HG02970 (cell line): ENCODE measurements at regions not wholly inside any gene's neighbourhood (a gene's known extent, or its start where the extent isn't known, plus 50 kb on each side); places are given as distances from the start of the nearest gene placed in this dataset.
"Not testable (repeated sequence)": the region's sequence is repeated elsewhere in the genome, so short reads cannot be mapped to it uniquely, and the experiment has no call there.

Experiments
- ATAC-seq: cut with Tn5 transposase; IDR thresholded peaks from one replicate; pipeline ENCODE4 v1.9.1; 2021; ENCODE audit warnings: mild to moderate bottlenecking, moderate library complexity, moderate number of reproducible peaks; ENCODE audit not compliant: unreplicated experiment, low FRiP score

DNA sequence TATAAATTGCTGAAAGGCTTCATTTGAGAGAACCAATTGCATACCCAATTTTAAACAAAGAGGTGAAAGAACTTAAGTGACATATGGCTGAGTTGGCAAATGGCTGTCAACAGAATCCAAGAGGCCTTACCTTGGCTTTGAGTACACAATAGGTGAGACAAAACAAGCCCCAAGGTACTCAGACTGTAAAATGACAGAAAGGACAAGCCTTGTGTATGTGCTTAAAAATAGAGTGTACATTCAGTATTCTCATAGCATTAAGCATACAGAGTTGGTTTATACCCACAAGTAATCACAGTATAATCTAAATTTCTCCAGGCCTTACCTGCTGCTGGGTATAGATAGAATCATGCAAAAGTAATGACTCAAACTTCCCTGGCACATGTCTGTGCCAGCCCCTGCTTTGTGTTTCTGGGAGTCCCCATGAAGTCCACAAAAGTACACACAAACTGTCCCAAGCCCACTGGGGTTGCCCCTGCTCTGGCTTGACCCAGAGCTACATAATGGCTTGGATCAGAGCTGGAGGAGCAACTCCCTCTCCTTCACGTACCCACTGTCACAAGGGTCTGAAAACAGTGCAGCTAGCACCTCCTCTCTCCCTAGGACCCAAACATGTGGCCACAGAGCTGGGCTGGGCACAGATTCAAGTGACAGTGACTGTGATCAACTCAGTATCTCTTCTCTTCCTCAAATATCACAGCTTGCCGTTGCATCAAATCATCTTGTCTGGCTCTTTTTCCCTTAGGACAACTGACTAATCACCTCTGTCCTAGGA is 250.8 kb downstream of the ENC1 start:
- ATAC-seq, result no peak

DNA sequence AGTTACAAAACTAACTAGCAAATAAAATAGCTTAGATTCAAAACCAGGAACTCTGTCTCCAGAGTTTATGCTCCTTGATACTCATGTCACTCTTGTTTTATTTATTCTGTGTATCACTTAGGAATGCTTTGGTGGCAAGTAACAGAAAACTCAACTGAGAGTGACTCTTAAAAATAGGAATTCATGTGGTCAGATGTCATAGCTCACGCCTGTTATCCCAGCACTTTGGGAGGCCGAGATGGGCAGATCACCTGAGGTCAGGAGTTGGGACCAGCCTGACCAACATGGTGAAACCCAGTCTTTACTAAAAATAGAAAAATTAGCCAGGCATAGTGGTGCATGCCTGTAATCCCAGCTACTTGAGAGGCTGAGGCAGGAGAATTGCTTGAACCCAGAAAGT is 252.1 kb downstream of the ENC1 start:
- ATAC-seq, result not testable (repeated sequence)

DNA sequence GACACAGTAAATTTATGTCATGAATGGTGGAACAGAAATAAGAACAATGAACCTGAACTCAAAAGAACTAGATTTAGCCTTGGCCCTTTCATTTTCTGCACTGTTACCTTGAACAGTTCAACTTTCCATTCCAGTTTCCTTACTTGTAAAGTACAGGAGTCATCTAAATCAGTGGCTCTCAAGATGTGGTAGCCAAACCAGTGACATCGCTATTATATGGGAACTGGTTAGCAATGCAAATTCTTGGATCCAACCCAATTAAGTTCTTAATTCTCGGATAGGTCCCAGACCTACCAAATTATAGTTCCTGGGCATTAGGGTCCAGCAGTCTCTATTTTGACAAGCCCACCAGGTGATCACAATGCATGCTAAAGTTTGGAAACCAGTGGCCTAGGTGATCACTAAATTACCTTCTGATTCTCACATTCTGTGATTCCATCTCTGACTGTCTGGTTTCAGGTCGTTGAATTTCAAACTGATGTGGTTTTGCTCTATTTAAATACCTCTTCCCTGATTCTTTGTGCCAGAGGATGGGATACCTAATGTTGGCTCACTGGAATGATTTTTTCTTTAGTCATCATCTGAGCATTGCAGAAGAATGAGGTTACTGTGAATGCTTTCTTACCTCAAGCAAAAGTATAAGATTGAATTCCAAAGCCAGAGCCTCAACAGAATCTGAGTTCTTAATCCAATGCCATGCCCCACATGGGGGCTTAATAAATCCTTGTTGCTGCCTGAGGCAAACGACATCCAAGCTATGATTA is 253.8 kb downstream of the ENC1 start:
- ATAC-seq, result no peak

DNA sequence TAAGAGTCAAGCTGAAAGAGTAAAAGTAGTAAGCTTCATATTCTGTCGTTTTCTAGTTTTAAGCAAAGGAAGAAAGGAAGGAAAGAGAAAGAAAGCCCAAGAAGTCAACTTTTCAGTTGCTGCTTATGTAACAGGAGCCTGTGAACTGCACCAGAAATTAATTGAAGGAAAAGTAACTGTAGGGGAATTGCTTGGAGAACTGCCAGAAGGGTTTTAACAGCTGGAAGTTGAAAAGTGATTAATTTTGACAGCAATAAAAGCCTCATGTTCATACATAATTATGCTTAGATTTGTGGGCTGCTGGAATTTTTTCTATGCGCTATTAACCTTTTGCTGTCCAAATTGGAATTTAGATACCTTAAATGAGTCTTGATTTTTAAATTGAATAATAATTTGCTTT is 255.7 kb downstream of the ENC1 start:
- ATAC-seq, result no peak

DNA sequence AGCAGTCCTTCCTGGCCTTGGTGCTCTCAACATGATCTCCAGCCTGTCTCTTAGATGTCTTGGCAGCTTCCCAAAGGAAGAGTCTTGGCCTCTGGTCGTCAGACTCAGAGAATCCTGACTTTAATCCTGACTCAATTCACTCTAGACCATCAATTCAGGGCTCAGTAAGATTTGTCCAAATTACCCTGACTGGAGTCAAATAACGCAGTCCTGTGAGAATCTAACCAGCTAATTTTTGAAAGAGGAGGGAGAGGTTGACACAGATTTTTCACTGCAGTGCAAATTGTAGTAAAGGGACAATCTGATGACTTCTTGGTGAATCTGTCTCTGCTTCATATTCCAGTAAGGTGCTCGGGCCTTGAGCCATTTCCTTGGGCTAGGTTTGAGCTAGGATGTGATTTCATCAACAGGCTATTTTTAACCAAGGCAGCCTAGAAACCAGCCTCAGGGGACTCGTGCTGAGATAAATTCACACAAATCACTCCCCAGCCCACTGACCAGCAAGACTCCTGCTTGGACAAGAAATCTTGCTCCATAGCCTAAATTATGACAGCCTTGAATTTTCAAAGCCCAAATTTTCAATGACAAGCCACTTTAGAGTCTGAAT is 257.4 kb downstream of the ENC1 start:
- no peak for ATAC-seq

DNA sequence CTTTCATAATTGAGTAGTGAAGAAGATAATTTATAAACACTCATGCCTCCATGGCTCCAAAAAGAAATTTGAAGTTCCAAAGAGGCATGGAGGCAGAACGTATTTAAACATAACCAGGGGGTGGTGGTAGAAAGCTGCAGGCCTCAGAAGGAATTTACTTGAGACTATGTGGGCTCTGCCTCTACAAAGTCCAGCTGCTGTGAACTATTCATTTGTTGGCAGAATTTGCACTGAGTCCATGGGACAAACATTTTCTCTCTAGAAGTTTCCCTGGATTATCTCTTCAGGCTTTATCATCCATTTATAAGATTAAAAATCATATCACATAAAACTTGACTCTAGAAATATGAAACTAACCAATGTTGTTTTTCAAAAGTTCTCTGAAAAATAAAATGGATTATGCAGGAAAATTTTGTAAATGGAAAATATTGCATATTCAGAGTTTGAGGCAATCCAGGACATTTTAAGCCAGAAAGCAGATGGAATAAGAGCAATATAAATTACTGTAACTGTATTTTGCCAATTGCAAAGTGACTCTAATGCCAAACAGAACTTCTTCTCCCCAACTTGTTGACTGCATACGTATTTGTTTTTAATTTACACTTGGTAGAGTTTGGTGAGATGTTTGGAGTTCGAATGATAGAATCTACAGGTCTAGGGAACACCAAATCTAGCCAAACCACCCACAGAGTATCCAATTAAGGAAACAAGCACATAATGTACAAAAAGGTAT is 258.2 kb downstream of the ENC1 start:
- no peak for ATAC-seq

DNA sequence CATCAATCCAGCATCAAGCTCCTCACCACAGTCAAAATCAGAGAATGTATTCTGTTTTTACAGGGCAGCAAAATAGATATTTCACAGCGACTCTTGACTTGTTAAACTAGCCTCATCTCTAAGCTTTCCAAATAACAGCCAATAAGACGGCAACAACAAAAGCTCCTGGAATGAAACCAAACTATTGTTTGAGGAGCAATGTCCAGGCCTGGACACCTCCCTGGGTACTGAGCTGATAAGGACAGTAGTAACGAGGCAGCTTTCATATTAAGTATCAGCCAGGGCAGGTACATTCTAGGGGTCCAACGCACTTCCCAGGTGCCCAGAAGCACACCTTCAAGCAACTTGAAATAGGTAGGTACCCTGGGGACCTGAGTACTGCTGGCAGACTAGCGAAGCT is 260.3 kb downstream of the ENC1 start:
- ATAC-seq, result no peak

DNA sequence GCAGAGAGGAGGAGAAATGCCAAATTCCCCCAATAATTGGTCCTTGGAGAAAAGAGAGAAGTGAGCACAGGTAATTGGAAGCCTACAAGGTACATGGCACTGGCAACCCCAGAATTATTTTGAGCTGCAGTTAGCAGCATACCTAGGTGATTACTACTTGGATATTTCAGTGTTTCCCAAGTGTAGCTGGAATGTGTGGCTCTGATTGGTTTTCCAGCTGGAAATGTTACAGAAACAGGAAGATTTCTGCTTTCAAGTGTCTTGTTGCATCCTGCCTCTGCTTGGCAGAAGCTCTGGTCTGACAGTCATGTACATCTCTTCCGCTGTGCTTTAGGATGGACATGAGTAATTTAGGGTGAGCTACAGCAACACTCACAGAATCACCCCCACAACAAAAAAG is 262.1 kb downstream of the ENC1 start:
- no peak for ATAC-seq

DNA sequence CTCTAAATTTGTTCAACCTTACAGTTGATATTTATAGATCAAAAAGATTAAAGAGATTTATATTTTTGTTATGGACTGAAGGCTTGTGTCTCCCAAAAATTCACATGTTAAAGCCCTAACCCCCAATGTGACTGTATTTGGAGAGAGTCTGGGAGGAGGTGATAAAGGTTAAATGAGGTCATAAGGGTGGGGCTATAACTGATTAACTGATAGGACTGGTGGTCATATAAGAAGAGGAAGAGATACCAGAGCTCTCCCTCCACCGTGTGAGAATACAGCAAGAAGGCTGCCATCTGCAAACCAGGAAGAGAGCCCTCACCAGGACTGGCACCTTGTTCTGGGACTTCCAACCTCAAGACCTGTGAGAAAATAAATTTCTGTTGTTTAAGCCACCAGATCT is 264.3 kb downstream of the ENC1 start:
- no peak for ATAC-seq

DNA sequence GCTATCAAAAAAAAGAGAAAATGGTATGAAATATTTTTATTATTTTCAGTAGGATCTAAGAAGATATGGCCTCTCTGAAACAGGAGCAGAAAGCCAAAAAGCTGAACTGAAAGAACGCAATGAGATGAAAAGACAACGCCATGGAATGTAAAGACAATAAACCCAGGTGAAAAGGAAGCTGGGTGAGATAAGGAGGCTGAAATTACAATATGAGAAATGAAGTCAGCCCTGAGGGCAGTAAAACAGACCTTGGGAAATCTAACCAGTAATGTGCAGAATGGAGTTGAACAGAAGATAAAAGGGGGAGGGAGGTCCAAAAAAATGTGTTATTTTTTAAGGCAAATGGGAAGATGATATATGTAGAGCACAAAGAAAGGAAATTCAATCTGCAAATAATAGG is 265.3 kb downstream of the ENC1 start:
- no peak for ATAC-seq

DNA sequence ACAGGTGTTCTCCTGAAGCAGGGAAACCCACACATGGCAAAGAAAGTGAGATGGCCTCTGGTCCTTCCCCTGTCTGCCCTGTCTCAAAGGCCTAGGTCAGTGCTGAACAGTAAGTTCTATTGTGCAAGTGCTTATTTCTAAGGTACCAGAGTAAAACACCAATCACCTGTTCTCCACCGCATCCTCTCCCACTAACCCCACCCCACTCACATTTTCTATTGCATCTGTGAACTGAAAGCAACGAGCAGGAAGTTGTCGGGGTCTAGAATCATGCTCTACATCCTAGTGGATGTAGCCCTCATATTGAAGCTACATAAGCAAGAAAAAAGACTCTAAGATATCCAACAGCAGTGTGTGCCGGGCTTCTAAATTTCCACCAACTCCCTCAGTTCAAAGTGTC is 265.9 kb downstream of the ENC1 start:
- ATAC-seq, result no peak

DNA sequence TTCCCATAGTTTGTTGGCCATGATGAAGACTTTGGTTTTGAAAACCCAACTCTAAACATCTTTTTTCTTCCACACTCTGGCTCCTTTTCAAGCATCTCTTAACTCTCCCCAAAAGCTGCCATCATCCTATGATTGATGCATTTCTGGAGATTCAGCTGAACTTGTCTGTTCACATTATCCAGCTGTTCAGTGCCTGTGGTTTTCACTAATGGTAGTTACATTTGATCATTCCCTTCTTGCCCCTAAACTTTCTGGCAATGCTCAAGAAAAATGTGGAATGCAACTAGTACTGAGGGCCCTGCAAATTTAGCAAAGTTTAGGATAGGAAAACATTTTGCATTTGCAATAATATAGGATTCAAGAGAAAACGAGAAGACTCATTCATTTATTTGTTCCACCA is 267.5 kb downstream of the ENC1 start:
- ATAC-seq, result no peak

DNA sequence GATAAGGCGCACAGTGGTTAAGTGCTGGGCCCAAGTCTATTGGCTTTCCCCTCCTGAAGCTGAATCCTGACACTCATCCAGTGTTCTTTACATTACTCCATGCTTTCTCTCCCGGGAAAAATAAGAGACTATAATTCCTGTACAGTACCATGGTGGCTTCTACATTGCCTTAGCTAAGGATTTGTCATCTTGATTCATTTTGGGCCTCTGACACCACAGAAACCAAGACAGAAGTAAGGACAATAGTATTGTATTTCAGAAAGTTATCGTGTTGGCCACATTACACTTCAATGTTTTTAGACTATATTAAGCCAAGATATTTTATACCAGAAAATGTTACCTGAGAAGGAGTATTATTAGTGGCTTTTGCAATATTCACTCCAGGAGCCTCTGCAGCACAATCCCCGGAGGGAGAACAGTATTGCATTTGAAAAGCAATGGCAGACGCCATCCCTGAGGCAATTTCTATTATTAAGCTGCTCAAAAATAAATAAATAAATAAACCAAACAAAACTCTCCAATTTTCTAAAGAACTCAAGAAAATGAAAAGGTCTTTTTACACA is 267.9 kb downstream of the ENC1 start:
- no peak for ATAC-seq

DNA sequence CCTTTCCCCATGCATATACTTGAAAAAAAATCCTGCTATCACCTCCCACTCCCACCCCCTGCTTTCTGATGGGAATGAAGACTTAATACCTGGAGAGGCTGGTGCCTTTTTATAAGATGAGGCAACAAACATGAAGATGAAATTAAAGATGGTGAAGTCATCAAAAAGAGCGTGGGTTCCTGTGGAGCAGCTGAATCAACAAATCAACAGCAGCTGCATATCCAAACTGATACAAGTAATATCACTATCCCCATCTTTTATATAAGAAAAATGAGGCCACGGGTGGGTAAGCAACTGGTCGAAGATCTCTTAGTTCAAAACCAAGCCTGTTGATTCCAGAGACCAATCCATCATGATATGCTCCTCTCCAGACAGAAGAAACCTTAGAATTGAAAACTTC is 268.5 kb downstream of the ENC1 start:
- no peak for ATAC-seq

DNA sequence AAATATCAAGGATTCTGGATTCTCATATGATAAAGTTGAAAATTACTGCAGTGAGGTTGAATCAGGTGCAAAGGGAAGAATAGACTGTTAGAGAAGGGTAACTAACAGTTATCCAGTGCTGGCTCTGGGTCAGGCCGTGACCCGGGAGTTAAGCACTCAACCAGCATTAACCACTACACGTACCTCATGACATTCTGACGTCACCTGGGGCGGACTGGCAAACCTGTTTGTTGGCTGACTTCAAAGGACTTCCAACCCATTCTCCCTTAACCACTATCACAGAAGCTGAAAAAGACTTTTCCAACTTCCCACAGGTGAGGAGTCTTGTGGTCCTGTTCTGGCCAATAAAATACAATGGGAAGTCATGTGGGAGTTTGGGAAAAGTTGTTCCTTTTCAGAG is 268.9 kb downstream of the ENC1 start:
- ATAC-seq, result no peak

DNA sequence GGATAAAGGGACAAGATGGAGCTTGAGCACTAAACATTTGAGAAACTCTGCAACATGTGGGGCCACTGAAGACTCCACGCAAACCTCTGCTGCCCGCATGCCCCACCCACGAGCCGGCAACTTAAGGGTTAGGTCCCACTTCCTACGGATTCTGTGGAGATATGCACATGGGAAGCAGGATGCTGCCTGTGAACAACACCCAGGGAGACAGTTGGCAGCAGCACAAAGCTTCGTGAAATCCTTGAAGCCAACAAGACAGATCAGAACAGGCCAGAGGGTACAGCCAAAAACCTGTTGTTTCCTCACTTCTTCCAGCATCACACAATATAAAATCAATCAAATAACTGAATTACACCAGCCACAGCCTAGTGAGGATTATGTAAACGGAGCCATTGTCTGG is 270.4 kb downstream of the ENC1 start:
- ATAC-seq, result no peak

DNA sequence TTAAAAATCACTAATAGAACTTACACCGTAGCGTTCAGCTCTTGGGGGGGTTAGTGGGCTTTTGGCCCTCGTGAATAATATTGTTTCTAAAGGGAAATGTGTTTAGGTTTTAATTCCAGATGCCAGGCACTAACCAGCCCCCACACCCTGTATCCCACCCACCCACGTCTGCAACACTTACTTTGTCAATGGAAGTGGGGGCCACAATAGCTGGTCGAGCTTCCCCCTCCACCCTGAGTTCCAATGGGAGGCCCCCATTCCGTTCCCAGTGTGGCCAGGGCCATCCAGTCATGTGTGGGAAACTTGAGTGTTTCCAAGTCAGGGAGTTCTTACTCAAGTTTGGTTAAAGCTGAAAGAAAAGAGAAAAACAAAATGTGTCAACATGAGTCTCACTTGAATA is 271.4 kb downstream of the ENC1 start:
- no peak for ATAC-seq

DNA sequence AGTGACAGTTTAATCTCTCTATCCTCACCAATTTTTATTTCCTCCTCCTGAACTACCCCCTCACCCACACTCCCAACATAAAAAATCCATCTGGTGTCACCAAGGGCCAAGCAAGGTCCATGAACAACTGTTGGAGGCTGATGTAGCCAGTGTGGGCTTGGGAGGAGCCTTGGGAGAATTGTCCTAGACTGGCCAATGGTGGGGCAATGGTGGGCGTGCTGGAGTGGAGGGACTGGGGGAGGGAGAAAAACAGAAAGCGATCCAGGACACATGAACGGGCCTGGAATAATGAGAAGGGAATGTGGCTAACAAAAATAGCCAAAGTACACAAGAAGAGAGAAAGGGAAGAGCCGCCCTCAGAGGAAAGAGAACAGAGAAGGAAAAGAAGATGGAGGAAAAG is 272.6 kb downstream of the ENC1 start:
- ATAC-seq, result no peak

DNA sequence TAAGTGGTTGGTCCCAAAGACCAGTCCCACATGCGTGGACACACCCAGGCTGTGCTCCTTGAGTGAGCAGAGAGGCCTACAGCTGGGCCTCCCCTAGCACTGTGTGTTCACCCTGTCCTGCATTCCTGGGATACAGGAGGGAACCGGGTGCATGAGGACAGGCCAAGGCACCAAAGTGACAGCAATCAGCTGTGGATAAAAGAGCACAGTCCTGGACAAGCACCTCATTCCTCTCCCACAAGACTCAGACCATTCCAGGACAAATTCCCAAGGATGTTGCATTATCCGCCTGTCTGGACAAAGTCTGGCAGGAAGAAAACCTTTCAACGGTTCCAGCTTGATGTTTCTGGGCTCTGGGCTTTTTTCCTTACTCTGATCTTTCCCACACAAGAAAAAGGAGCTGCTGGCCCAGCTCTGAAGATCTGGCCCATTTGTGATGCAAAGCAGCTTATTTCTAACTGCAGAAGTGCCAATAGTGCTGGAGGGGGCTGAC is 273.2 kb downstream of the ENC1 start:
- ATAC-seq, result no peak

DNA sequence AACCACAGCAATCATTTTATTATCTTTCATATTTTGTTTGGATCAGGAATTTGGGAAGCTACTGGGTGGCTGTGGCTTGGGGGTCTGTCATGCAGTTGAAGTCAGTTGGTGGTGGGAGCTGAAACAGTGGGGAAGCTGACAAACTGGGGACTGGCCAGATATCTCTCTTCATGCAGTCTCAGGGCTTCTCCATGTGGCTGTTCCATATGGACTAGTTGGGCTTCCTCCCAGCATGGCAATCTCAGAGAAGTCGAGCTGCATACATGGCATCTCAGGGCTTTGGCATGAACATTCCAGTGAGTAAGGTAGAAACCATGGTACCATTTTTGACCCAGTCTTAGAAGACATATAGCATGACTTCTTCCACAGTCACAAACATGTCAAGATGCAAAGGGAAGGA is 274.8 kb downstream of the ENC1 start:
- ATAC-seq, result no peak

DNA sequence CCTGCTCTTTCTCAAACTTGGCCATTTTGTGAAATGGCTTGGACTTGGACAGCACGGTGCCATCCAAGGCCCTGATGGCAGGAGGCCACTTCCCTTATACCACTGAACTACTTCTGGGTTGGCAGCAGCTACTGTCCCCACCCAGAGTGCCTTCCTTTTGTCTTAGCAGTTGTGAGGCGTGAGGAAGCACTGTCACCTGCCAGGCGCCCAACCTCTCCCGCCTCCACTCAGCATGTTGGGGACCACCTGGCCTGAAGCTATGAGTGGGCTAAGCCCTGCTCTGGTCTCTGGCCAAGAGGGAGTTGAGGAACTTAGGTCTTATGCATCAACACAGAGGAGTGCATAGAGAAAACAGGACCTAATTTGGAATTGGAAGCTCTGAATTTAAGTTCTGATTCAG is 276.0 kb downstream of the ENC1 start:
- no peak for ATAC-seq
